Erythroblast (primary cell): ENCODE measurements at regions not wholly inside any gene's neighbourhood (a gene's known extent, or its start where the extent isn't known, plus 50 kb on each side); places are given as distances from the start of the nearest gene placed in this dataset.

Source experiments
- GATA1 ChIP-seq: IDR thresholded peaks from 2 replicates; pipeline ENCODE4 v1.6.1; 2011; ENCODE audit warnings: low read depth, mild to moderate bottlenecking, control low read depth, low read length, moderate library complexity
- POLR2A ChIP-seq: IDR thresholded peaks from 2 replicates; pipeline ENCODE4 v1.6.1; 2011; ENCODE audit warnings: mild to moderate bottlenecking, low read length

DNA sequence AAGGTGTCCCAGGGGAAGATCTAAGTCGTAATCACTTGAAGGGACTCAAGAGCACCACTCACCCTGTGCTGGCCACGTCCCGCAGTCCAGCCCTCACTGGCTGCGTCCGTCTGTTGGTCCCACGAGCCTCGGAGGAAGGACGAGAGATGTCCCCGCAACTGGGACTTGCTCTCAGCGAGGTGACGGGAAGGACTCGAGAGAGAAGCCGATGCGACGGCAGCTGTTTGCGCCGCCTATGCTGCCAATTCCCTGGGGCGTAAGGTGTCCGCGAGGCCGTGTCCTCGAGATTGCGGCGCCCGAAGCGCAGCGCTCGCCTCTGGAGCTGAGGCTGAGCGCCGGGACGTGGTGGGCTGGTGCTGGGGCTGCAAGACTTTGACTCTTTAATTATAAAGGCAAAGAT, 100.6 kb upstream of the SEMA3E start:
- no peak for TF ChIP-seq POLR2A
- no peak for TF ChIP-seq GATA1
